RWPE1 (cell line): ENCODE measurements at regions not wholly inside any gene's neighbourhood (a gene's known extent, or its start where the extent isn't known, plus 50 kb on each side); places are given as distances from the start of the nearest gene placed in this dataset.

ENCODE experiments used
- CTCF ChIA-PET: fragments of 350-600 bp; sonication (Branson Sonifier 250); formaldehyde crosslinking; extraction: SDS; loops from one replicate; lab custom pipeline; 2021; lab: Yijun Ruan, JAX
- POLR2A ChIA-PET: fragments of 400-600 bp; formaldehyde crosslinking; extraction: SDS; loops from one replicate; lab custom pipeline; 2020; ENCODE audit warnings: antibody characterized with exemption; ENCODE audit not compliant: low non-redundant PET; lab: Yijun Ruan, JAX
- DNase-seq: peaks from one replicate; pipeline ENCODE4 v3.0.0; 2012; ENCODE audit warnings: low spot score
- H3K27ac ChIP-seq: fragments of 450-650 bp; 2 replicates; pipeline ENCODE4 v1.5.1; 2017
- TF ChIP-seq, protein P1 (sequence below): fragments of 450-650 bp; conservative IDR thresholded peaks from 2 replicates; pipeline ENCODE4 v1.5.1; 2017; ENCODE audit warnings: low read depth, mild to moderate bottlenecking

- TF ChIP-seq, protein P1, sequence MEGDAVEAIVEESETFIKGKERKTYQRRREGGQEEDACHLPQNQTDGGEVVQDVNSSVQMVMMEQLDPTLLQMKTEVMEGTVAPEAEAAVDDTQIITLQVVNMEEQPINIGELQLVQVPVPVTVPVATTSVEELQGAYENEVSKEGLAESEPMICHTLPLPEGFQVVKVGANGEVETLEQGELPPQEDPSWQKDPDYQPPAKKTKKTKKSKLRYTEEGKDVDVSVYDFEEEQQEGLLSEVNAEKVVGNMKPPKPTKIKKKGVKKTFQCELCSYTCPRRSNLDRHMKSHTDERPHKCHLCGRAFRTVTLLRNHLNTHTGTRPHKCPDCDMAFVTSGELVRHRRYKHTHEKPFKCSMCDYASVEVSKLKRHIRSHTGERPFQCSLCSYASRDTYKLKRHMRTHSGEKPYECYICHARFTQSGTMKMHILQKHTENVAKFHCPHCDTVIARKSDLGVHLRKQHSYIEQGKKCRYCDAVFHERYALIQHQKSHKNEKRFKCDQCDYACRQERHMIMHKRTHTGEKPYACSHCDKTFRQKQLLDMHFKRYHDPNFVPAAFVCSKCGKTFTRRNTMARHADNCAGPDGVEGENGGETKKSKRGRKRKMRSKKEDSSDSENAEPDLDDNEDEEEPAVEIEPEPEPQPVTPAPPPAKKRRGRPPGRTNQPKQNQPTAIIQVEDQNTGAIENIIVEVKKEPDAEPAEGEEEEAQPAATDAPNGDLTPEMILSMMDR: no peak
- CTCF ChIA-PET: no interaction called here
- no peak for DNase-seq
- POLR2A ChIA-PET: no interaction called here
- H3K27ac ChIP-seq: peak overlapping the region; percentile 90
These were observed 123.3 kb downstream of the NCOR2 start for GRCh38 chr12:124443931-124444712.

DNA sequence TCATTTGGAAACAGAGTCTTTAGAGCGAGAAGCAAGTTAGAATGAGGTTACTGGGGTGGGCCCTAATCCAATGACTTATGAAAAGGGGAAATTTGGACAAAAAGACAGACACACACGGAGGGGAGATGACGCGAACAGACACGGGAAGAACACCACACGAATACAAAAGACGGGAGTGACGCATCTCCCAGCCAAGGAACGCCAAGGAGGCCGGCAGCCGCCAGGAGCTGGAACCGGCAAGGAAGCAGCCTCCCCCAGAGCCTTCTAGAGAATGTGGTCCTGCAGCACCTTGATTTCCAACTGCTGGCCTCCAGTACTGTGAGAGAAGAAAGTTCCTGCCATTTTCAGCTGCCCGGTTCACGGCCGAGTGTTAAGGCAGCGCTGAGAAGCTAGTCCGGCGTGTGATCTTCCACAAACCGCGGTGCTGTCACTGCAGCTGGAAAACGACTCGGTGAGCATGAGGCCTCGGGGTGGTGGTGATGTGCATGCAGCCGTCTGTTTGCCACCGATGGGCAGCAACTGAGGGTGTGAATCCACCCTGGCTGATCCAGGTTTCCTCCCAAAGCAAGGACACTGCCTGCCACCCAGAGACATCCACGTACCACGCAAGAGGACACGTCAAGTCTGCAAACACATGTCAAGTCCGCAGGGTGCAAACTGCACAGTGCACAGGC lies 124.5 kb downstream of the NCOR2 start:
- ChIA-PET CTCF (no interaction called here), POLR2A (no interaction called here)
- H3K27ac ChIP-seq: peak overlapping the region; percentile 90
- TF ChIP-seq, protein P1: no peak
- no peak for DNase-seq

DNA sequence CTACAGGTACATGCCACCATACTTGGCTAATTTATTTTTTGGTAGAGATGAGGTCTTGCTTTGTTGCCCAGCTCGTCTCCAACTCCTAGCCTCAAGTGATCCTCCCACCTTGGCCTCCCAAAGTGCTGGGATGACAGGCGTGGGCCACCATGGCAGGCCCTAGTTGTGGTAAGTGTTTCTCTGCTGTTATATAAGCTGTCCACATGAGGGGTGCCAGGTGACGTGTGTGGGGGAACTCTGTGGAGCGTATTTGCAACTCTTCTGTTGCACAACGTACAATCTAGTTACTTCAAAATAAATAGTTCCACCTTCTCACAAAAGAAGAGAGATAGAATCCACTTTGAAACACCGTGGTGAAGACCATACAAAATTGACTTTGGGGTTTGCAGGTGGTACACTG lies 125.1 kb downstream of the NCOR2 start:
- CTCF ChIA-PET: no interaction called here
- POLR2A ChIA-PET: interaction anchor here (0.6 kb wide), 1 partner anchor 511 kb away, joined by 4 read pairs; no protein-coding TSS in a partner anchor
- DNase-seq: no peak
- TF ChIP-seq, protein P1: no peak
- peak overlapping the region; percentile 90 for H3K27ac ChIP-seq

GRCh38 chr12:124441443-124442194 lies 125.8 kb downstream of the NCOR2 start:
- POLR2A ChIA-PET: interaction anchor here (0.6 kb wide), 1 partner anchor 512 kb away, joined by 4 read pairs; no protein-coding TSS in a partner anchor

GRCh38 chr12:124440841-124441381 lies 126.5 kb downstream of the NCOR2 start:
- ChIA-PET POLR2A (no interaction called here), CTCF (interaction anchor here (0.6 kb wide), 1 partner anchor 71 kb away, joined by 4 read pairs; no protein-coding TSS in a partner anchor)
- TF ChIP-seq, protein P1: no peak
- DNase-seq: no peak
- H3K27ac ChIP-seq: peak overlapping the region; percentile 90

More at GRCh38 chr12:124441443-124442194, 125.8 kb downstream of the NCOR2 start:
- H3K27ac ChIP-seq: peak overlapping the region; percentile 90
- DNase-seq: peak; percentile 89
- CTCF ChIA-PET: no interaction called here
- TF ChIP-seq, protein P1: no peak
